ENCODE measurements at regions not wholly inside any gene's neighbourhood (a gene's known extent, or its start where the extent isn't known, plus 50 kb on each side); places are given as distances from the start of the nearest gene placed in this dataset.
"Not testable (repeated sequence)": the region's sequence is repeated elsewhere in the genome, so short reads cannot be mapped to it uniquely, and the experiment has no call there.

- DNase-seq = no peak
Observed at GRCh38 chr13:60663788-60664187, 266.8 kb downstream of the TDRD3 start.

- no peak for DNase-seq
Observed at GRCh38 chr13:60662595-60662994, 265.6 kb downstream of the TDRD3 start.

- DNase-seq = no peak
Observed at GRCh38 chr13:60661521-60661920, 264.5 kb downstream of the TDRD3 start.

- not testable (repeated sequence) for DNase-seq
Observed at GRCh38 chr13:60657586-60657985, 260.6 kb downstream of the TDRD3 start.

- no peak for DNase-seq
Observed at GRCh38 chr13:60655256-60655655, 258.2 kb downstream of the TDRD3 start.

GRCh38 chr13:60654415-60654814, 257.4 kb downstream of the TDRD3 start:
- DNase-seq = no peak

GRCh38 chr13:60647547-60647946, 250.5 kb downstream of the TDRD3 start:
- no peak for DNase-seq

GRCh38 chr13:60646620-60647019, 249.6 kb downstream of the TDRD3 start:
- DNase-seq = no peak

- no peak for DNase-seq
Observed at GRCh38 chr13:60645676-60646075, 248.7 kb downstream of the TDRD3 start.

- DNase-seq = no peak
Observed at GRCh38 chr13:60642552-60642951, 245.5 kb downstream of the TDRD3 start.

- DNase-seq = no peak
Observed at GRCh38 chr13:60629158-60629557, 232.1 kb downstream of the TDRD3 start.

GRCh38 chr13:60627071-60627686, 230.2 kb downstream of the TDRD3 start:
- DNase-seq = peak; percentile 11
